CD4-positive, alpha-beta T cell treated with Interleukin-15 for 1 hour (primary cell): ENCODE measurements at regions not wholly inside any gene's neighbourhood (a gene's known extent, or its start where the extent isn't known, plus 50 kb on each side); places are given as distances from the start of the nearest gene placed in this dataset.

ENCODE experiments used
- DNase-seq: peaks from one replicate; pipeline ENCODE4 v3.0.0-alpha.2; 2020

GRCh38 chr11:116551576-116551975 lies 221.2 kb downstream of the BUD13 start:
- no peak for DNase-seq

DNA sequence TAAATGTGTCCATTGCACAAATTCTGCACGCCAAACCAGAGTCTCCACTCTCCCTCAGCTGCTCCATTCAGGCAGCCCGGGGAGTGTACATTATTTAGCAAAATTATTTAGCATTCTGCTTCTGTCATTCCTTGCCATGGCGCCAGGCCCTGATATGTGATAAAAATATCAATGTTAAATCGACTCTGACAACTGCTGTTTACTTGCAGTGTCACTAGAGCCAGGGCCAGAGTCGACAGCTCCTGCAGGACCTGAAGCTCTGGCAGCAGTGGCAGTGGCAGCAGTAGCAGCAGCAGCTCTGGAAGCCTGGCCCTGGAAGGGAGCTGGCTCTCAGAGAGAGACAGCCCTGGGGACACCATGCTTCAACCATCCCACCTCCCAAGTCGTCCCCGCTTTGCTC lies 224.5 kb downstream of the BUD13 start:
- DNase-seq = peak; percentile 14

DNA sequence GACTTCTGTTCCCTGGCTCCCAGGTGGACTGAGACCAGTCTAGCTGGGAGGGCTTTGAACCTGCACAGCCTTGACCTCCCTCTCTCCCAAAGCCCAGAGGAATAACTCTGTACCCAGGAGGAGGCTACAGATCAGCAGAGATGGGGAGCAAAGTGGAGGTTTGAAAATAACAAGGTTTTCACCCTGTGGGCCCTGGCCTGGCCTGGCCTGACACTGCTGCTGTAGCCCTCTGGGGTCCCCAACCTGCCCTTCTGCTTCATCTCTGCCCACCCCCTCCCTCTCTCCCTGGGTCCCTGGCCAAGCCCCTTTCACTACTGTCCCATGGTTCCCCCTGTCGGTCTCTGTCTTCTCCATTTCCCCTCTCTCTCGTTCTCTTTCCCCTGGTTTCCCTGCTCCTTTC lies 225.2 kb downstream of the BUD13 start:
- peak; percentile 15 for DNase-seq

- peak; percentile 3 for DNase-seq
These were observed 226.9 kb downstream of the BUD13 start for GRCh38 chr11:116545912-116546311.

DNA sequence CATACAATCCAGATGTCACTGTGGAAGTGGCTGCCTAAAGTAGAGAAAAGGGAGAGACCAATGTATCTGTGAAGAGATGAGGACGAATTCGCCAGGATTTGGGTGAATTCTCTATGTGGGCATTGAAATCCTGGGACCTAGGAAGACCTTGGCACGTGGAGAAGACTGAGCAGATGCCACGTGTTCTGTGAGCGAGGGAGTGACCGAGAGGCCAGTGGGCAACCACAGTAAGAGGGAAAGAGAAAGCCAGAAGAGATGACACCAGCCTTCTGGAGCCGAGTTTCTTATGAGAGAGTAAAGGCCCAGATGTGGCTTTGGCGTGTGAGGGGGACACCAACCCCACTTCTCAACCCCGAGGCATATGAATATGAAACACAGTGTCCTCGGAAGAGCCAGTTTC lies 228.1 kb downstream of the BUD13 start:
- no peak for DNase-seq

DNA sequence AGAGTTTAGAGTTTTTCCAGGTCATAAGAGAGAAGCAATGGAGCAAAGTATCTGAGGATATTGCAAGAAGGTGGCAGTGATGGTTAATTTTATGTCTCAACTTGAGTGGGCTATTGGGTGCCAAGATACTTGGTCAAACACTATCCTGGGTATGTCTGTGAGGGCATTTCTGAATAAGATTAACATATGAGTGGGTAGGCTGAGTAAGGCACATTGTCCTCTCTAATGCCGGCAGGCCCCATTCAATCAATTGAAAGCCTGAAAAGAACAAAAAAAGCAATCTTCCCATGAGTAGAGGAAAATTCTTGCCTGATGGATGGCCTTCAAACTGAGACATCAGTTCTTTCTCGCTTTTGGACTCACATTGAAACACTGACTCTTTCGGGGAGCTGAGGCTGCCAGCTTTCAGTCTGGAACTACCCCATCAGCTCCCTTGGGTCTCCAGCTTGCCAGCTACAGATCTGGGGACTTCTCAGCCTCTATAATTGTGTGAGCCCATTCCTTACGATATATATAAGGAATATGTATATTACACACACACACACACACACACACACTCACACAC lies 228.8 kb downstream of the BUD13 start:
- no peak for DNase-seq

DNA sequence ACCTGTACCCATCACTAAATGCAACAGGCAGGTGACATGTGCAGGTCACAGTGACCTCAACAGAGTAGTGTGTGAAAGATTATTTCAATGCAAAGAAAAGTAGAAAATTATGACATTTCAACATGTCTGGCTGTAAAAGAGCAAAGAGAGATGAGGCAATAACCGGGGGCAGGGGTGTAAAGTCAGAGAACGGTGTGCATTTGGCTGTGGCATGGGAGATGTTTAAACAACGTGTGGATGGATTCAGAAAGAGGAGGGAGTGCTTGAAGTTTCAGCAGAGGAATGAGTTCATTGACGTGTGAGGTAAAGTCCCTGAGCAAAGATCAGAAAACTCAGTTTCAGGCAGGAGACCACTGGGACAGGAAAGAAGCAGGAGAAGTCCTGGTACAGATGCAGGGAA lies 229.7 kb downstream of the BUD13 start:
- no peak for DNase-seq

GRCh38 chr11:116542406-116542805 lies 230.4 kb downstream of the BUD13 start:
- no peak for DNase-seq

DNA sequence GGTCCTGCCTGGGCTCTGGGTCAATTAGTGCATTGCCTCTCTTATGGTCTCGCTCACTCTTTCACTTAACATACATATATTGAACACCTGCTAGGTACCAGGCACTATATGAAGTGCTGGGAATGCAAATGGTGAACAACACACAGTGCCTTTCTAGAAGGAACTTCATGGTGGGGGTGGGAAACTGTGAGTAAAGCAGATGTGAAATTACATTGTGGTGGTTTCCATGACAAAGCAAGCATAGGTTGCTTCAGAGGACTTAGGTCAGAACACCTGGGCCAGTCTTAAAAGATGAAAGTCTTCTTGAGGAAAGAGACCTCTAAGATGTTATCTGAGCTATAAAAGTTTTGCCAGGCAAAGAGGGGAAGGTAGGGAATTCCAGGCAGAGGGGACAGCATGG lies 231.3 kb downstream of the BUD13 start:
- DNase-seq = no peak

GRCh38 chr11:116540645-116541304 lies 232.0 kb downstream of the BUD13 start:
- DNase-seq = no peak

DNA sequence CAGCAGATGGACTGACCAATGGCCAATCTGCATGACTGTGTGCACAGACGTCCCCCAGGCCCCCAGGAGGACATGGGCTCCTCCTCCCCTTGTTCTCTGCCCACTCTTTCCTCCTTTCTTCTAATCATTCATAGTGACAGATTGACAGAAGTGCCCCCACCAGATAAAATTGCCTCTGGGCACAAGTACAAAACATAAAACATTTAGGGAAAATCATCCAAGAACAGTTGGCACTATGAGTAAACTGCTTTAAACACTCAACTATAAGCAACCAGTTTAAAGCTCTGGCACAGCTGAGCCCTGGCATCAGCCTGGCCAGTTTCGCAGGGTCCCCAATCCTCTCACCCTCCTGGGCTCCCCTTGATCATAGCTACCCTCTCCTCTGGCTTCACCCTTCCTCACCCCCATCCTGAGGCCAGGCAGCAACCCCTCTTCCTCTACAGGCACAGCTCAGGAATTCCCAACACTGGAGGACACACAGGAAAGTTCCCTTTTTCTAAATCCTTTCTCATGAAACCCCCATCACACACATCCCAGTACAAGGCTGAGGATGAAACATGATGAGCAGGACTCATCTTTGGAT lies 232.9 kb downstream of the BUD13 start:
- DNase-seq = no peak

DNA sequence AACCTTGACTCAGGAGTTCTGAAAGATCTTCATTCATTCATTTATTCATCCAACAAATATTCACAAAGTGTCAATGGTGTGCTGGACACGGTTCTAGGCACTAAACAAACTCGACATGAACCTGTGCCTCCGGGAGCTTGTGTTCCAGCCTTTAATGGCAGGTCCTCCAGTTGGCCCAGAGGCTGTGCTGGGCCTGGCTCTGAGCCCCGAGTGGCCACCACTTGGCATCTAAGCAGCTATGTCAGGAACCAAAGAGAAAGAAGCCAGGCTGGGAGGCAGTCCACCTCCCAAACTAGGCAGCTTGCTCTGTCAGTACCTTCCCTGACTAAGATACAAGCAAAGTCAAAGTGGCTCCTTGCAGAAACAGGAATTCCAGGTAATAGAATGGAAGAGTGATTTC lies 233.6 kb downstream of the BUD13 start:
- DNase-seq = no peak

DNA sequence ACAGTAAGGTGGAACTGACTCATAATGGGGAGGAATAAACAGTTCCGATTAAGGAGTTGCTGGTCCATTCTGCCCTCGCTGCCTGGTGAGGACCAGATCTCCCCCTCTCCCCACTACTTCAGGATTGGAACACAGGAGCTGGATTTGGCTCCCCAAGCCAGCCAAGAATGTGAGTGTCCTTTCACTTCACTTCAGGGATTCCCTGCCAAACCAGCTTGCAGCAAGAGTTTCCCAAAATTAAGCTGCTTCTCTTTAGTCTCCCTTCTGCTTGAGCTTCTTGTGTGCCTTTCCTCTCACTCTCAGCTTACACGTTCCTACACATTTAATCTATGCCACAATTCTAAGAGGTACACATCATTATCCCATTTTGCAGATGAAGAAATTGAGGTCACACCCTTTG lies 234.1 kb downstream of the BUD13 start:
- no peak for DNase-seq

- DNase-seq = no peak
These were observed 235.1 kb downstream of the BUD13 start for GRCh38 chr11:116537709-116538108.

DNA sequence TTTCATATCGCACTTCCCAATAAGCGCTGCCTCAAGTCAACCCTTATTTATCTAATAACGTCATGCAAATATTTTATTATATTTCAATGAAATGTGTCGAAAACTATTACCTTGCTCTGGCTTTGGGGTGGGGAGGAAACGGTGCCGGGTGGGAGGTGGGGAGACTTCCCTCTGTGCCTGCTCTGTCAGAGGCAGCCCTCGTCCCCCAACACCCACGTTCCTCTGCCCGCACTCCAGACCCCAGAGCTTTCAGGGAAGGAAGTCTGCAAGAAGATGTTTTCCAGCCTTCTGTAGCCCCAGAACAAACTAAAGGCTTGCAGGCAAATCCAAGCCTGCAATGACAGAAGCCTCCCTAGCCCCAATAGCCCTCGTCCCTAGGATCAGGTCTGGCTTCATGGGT lies 235.7 kb downstream of the BUD13 start:
- no peak for DNase-seq

GRCh38 chr11:116536416-116536815 lies 236.4 kb downstream of the BUD13 start:
- no peak for DNase-seq

- no peak for DNase-seq
These were observed 236.8 kb downstream of the BUD13 start for GRCh38 chr11:116535994-116536393.

- DNase-seq = no peak
These were observed 237.7 kb downstream of the BUD13 start for GRCh38 chr11:116535120-116535519.

DNA sequence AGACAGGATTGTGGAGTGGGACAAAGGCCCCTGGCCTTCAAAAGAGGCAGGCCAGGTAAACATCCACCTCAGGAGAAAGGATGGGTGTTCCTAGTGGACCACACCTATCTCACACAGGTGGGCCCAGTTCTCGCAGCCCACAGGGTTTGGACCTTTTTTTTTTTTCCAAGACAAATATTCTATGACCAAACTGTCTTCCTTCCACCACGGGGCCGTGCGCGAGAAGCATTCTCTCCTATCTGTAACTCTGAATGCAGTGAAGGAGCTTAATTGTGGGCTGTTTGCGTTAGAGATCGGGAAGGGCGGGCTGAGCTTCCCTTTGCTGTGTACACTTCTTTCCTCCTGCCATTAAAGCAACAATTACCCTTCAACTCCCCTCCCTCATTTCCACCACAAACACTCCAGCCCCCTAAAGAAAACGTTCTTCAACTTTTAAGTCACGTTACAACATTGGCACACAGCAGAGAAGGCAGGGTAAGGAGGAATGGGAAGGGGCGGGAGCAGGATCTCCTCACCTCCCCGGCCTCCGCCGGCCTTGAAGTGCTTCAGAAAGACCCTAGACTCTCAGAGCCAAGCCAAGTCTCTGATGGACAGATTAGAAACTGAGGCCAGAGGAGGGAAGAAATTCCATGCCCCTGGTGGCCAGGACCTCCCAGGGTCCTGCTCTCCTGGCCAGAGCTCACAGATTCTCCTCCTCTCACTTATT lies 238.4 kb downstream of the BUD13 start:
- no peak for DNase-seq

- DNase-seq = no peak
These were observed 239.5 kb downstream of the BUD13 start for GRCh38 chr11:116533186-116533825.

DNA sequence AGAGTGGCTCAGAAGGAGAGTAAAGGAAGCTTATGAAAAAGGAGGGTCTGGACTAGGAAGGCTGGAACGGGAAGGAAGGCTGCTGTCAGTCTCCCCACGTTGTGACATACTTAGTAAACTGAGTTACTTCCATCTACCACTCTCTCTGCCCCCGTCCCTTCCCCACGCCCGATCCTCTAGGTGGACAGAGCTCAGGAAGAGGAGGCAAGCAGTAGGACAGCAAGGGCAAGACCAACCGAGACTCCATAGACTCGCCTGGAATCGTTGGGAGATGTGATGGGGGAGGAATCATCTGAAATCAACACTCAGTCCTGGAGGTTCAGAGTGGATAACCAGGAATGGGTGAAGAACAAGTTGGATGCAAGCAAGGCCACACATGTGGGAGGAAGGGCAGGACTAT lies 240.7 kb downstream of the BUD13 start:
- no peak for DNase-seq

DNA sequence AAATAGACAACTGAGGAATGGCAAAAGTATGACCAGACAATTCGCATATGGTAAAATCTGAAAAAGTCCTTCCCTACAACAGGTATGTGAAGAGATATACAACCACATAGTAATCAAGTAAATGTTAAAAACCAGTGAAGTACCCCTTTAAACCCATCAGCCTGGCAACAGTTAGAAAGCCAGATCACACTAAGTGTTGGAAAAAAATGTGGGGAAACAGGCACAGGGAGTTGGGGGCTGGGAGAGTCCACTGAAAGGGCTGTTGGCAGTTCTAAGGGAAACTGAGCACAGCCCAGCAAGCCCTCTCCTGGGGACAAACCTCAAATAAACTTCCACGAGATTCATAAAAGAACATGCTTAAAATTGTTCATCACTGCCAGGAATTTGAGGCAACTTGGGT lies 242.1 kb downstream of the BUD13 start:
- no peak for DNase-seq

DNA sequence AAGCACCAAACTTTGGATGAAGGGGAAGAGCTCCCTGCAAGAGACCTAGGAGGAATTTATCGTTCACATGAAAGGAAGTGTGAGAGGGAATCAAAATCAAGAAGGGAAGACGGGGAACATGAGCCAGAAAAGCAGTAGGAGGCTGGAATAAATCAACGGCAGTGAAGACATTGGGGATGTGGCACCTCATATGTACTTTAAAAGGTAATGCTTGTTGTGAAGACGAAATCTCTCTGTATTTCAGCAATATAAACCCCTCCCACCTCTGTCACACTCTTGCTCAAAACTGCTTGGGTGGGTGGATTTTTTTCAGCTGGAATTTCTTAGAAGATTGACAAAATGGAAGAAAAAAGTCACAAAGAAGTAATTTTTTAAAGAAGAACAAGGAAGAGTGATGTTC lies 243.5 kb downstream of the BUD13 start:
- no peak for DNase-seq
